ENCODE measurements at regions not wholly inside any gene's neighbourhood (a gene's known extent, or its start where the extent isn't known, plus 50 kb on each side); places are given as distances from the start of the nearest gene placed in this dataset.

DNA sequence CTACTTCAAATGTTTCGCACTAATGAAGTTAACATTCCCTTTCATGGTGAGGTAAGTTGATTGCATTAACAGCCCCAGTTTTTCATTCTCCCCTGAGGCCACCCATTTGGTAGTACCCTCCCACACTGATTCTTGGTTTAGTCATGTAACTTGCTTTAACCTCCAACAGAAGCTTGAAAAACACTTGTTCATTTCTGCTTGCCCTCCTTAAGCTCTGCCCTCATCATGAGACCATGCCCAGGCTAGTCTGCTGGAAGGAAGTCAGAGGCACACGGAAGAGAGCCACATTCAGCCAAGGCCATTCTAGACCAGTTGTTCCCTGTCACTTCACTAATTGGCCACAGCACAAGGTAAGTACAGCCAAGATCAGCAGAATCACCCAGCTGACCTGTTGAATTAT is 50.7 kb upstream of the CD44 start:
- no peak for TF ChIP-seq EZH2 (IDR thresholded peaks at IDR 0.05; ENCODE audit: insufficient read depth, poor library complexity, severe bottlenecking)
- TF ChIP-seq EZH2phosphoT487 (IDR thresholded peaks at IDR 0.05; ENCODE audit: insufficient read depth, low read depth): no peak
